IMR-90 (cell line): ENCODE measurements at regions not wholly inside any gene's neighbourhood (a gene's known extent, or its start where the extent isn't known, plus 50 kb on each side); places are given as distances from the start of the nearest gene placed in this dataset.

ENCODE experiments used
- ATAC-seq: fragments of 200-7000 bp; cut with Tn5 transposase; 2 replicates; pipeline ENCODE4 v1.9.1; 2020; ENCODE audit warnings: low read depth, mild to moderate bottlenecking, moderate library complexity
- BruUV-seq: library from RNA; stranded (reverse); fragments of 400-500 nt; replicated peaks from 2 replicates; lab custom pipeline; 2021; lab: Mats Ljungman, UMichigan
- CTCF ChIA-PET: fragments of 300-600 bp; formaldehyde crosslinking; extraction: SDS; loops from one replicate; lab custom pipeline; 2021; ENCODE audit warnings: antibody characterized with exemption; lab: Yijun Ruan, JAX
- POLR2A ChIA-PET: fragments of 300-600 bp; sonication (Branson Sonifier 250); formaldehyde crosslinking; loops from one replicate; lab custom pipeline; 2022; ENCODE audit warnings: antibody characterized with exemption; ENCODE audit not compliant: unreplicated experiment; lab: Charles Lee
- DNase-seq: peaks from one replicate; pipeline ENCODE4 v3.0.0; 2013
- H2AFZ ChIP-seq: replicated peaks from 2 replicates; pipeline ENCODE3; 2013; ENCODE audit warnings: low read length, mild to moderate bottlenecking; ENCODE audit not compliant: poor library complexity
- H2AK5ac ChIP-seq: 2 replicates; pipeline ENCODE4 v1.6.1; 2013; ENCODE audit warnings: low read depth, low read length, inconsistent platforms
- H2AK9ac ChIP-seq: replicated peaks from 2 replicates; pipeline ENCODE3; 2013; ENCODE audit warnings: mild to moderate bottlenecking, low read depth, low read length, moderate library complexity; ENCODE audit not compliant: poor library complexity
- H2BK120ac ChIP-seq: 2 replicates; pipeline ENCODE4 v1.6.1; 2013; ENCODE audit warnings: low read depth, low read length, inconsistent platforms
- H2BK15ac ChIP-seq: 3 replicates; pipeline ENCODE4 v1.6.1; 2013; ENCODE audit warnings: low read depth, low read length, inconsistent platforms
- H2BK20ac ChIP-seq: 2 replicates; pipeline ENCODE4 v1.6.1; 2013; ENCODE audit warnings: low read depth, mild to moderate bottlenecking, inconsistent platforms, low read length, moderate library complexity
- H2BK5ac ChIP-seq: 2 replicates; pipeline ENCODE4 v1.6.1; 2013; ENCODE audit warnings: mild to moderate bottlenecking, low read depth, low read length, inconsistent platforms; ENCODE audit not compliant: poor library complexity, severe bottlenecking
- H3K14ac ChIP-seq: replicated peaks from 2 replicates; pipeline ENCODE4 v1.6.1; 2013; ENCODE audit warnings: low read depth, low read length, inconsistent platforms
- H3K18ac ChIP-seq: 2 replicates; pipeline ENCODE4 v1.6.1; 2013; ENCODE audit warnings: low read depth, low read length, control low read depth
- H3K23ac ChIP-seq: 2 replicates; pipeline ENCODE4 v1.6.1; 2013; ENCODE audit warnings: low read depth, low read length, inconsistent platforms
- H3K27ac ChIP-seq: 2 replicates; pipeline ENCODE4 v1.5.1; 2013; ENCODE audit warnings: mild to moderate bottlenecking, control low read depth, low read length; ENCODE audit not compliant: insufficient read depth
- H3K27me3 ChIP-seq: 2 replicates; pipeline ENCODE4 v1.6.1; 2013; ENCODE audit warnings: low read length; ENCODE audit not compliant: control insufficient read depth, insufficient read depth
- H3K36me3 ChIP-seq: 2 replicates; pipeline ENCODE4 v1.6.1; 2013; ENCODE audit warnings: low read length, mixed read lengths; ENCODE audit not compliant: control insufficient read depth, insufficient read depth
- H3K4ac ChIP-seq: 2 replicates; pipeline ENCODE4 v1.6.1; 2013; ENCODE audit warnings: low read depth, low read length, inconsistent platforms
- H3K4me1 ChIP-seq: 2 replicates; pipeline ENCODE4 v1.6.1; 2013; ENCODE audit warnings: low read length, mixed read lengths; ENCODE audit not compliant: control insufficient read depth, insufficient read depth
- H3K4me2 ChIP-seq: 2 replicates; pipeline ENCODE4 v1.6.1; 2013; ENCODE audit warnings: low read depth, mild to moderate bottlenecking, control low read depth, low read length, moderate library complexity
- H3K4me3 ChIP-seq: 2 replicates; pipeline ENCODE4 v1.5.1; 2013; ENCODE audit warnings: low read depth, mild to moderate bottlenecking, control low read depth, low read length, moderate library complexity; ENCODE audit not compliant: insufficient read depth
- H3K56ac ChIP-seq: 2 replicates; pipeline ENCODE4 v1.6.1; 2013; ENCODE audit warnings: low read length, inconsistent platforms; ENCODE audit not compliant: insufficient read depth; ENCODE audit errors: extremely low read depth
- H3K79me1 ChIP-seq, 2 experiments: 2 replicates each; pipeline ENCODE4 v1.6.1; 2013; ENCODE audit warnings: low read length in 2 of 2, inconsistent platforms in 1 of 2, low read depth in 1 of 2
- H3K9ac ChIP-seq: 2 replicates; pipeline ENCODE4 v1.6.1; 2013; ENCODE audit warnings: low read depth, low read length, control low read depth
- H3K9me1 ChIP-seq: 2 replicates; pipeline ENCODE4 v1.6.1; 2013; ENCODE audit warnings: low read length, inconsistent platforms; ENCODE audit not compliant: insufficient read depth
- H3K9me3 ChIP-seq: 2 replicates; pipeline ENCODE4 v1.6.1; 2013; ENCODE audit warnings: low read length; ENCODE audit not compliant: control insufficient read depth, insufficient read depth
- H4K20me1 ChIP-seq: 2 replicates; pipeline ENCODE4 v1.6.1; 2013; ENCODE audit warnings: low read length, inconsistent platforms; ENCODE audit not compliant: insufficient read depth
- H4K5ac ChIP-seq: 2 replicates; pipeline ENCODE4 v1.6.1; 2013; ENCODE audit warnings: mild to moderate bottlenecking, low read depth, low read length, control low read depth
- H4K8ac ChIP-seq, 2 experiments: 2 replicates each; pipeline ENCODE4 v1.6.1; 2013; ENCODE audit warnings: low read depth in 2 of 2, low read length in 2 of 2, control low read depth in 1 of 2, inconsistent platforms in 1 of 2
- H4K91ac ChIP-seq: 2 replicates; pipeline ENCODE4 v1.6.1; 2013; ENCODE audit warnings: low read depth, low read length, inconsistent platforms; ENCODE audit not compliant: insufficient read depth
- CHD1 ChIP-seq: IDR thresholded peaks from 2 replicates; pipeline ENCODE4 v1.6.1; 2012; ENCODE audit warnings: low read depth, low read length, improper control_type of control experiment
- dilution Hi-C: fragments of 300-500 bp; cut with HindIII; formaldehyde crosslinking; loops from one replicate; pipeline ENCODE4 v1.14.3; 2018; ENCODE audit warnings: low sequenced_read_pairs; ENCODE audit not compliant: unreplicated experiment
- in situ Hi-C: fragments of 300-500 bp; cut with MboI; formaldehyde crosslinking; loops from 3 replicates; pipeline ENCODE4 v1.14.3; 2019; ENCODE audit warnings: low sequenced_read_pairs, inconsistent platforms, mixed read lengths
- intact Hi-C: fragments of 100-400 bp; cut with micrococcal nuclease; formaldehyde crosslinking; loops from 2 replicates; pipeline ENCODE4 v1.10.0; 2022

DNA sequence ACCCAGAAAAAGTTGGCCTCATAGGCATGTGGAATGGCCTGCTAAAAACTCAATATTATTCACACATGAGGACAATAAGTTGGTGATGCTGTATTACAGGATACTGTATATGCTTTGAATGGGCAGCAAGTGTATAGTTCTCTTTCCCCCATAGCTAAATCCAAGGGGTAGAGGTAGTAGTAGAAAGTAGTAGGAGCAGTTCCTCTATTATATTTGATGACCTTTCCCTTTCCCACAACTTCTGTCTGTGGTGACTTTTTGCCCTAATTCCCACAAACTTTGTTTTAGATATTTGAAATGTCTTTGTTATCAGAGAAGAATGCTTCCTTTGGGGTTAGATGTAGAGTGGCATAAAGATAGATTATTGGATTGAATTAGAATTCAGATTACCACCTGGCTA, 154.0 kb upstream of the STEAP4 start:
- Histone ChIP-seq H3K27ac (no peak overlapping the region), H3K18ac (no peak overlapping the region), H3K4me2 (no peak overlapping the region), H3K4ac (no peak overlapping the region), H2BK120ac (no peak overlapping the region), H4K5ac (no peak overlapping the region), H3K56ac (no peak overlapping the region), H3K4me3 (no peak overlapping the region), H3K14ac (no peak overlapping the region), H3K36me3 (no peaks in the 10 kb centered on the region), H3K9ac (no peak overlapping the region), H2AFZ (no peak overlapping the region), H3K23ac (no peak overlapping the region), H3K9me1 (no peaks in the 10 kb centered on the region), H3K27me3 (no peaks in the 10 kb centered on the region), H4K8ac (no peak overlapping the region), H2AK5ac (no peak overlapping the region), H3K79me1 (no peaks in the 10 kb centered on the region), H3K9me3 (peaks cover 7% of the 10 kb centered on the region; the same call in 1 of the 2 replicates), H4K20me1 (no peaks in the 10 kb centered on the region), H2BK15ac (no peak overlapping the region), H2BK5ac (no peak overlapping the region), H4K91ac (no peak overlapping the region), H2AK9ac (no peak overlapping the region), H2BK20ac (no peak overlapping the region), H3K4me1 (no peaks in the 10 kb centered on the region)
- CTCF ChIA-PET = no interaction called here
- no peak for DNase-seq
- dilution Hi-C loops = no loop called here
- ATAC-seq = no peak
- intact Hi-C loops = no loop called here
- TF ChIP-seq CHD1 = no peak
- in situ Hi-C loops = no loop called here
- BruUV-seq = no TSS peak
- POLR2A ChIA-PET = no interaction called here
